ENCODE measurements at regions not wholly inside any gene's neighbourhood (a gene's known extent, or its start where the extent isn't known, plus 50 kb on each side); places are given as distances from the start of the nearest gene placed in this dataset.

- H3K27me3 ChIP-seq, result no peaks in the 10 kb centered on the region
- ATAC-seq (no peak), DNase-seq (no peak)
- 88 to 94% methylated on average over 3 of the region's 3 CpGs for WGBS, 2 donors
- no peaks in the 10 kb centered on the region for H3K9me3 ChIP-seq
- intact Hi-C loops (cut with DNase I), result no loop called here
- no peak for TF ChIP-seq CTCF (IDR thresholded peaks at IDR 0.05)
- TF ChIP-seq POLR2A (IDR thresholded peaks at IDR 0.05), result no peak
- H3K27ac ChIP-seq, result no peak overlapping the region
- H3K36me3 ChIP-seq (replicated peaks in 1 of 2; ENCODE audit: insufficient read depth in 1 of 2, low read depth in 2 of 2), result no peaks in the 10 kb centered on the region
- H3K4me3 ChIP-seq, result no peak overlapping the region
- H3K4me1 ChIP-seq, result no peaks in the 10 kb centered on the region
These were observed 199.7 kb downstream of the SAMD5 start for GRCh38 chr6:147708170-147708569.

- Histone ChIP-seq H3K36me3 (replicated peaks in 1 of 2; ENCODE audit: insufficient read depth in 1 of 2, low read depth in 2 of 2) (no peaks in the 10 kb centered on the region), H3K9me3 (no peaks in the 10 kb centered on the region), H3K4me1 (no peaks in the 10 kb centered on the region), H3K27ac (no peak overlapping the region), H3K27me3 (no peaks in the 10 kb centered on the region), H3K4me3 (no peak overlapping the region)
- 76 to 79% methylated on average over 6 of the region's 6 CpGs for WGBS, 2 donors
- DNase-seq (no peak), ATAC-seq (no peak)
- TF ChIP-seq POLR2A (IDR thresholded peaks at IDR 0.05) (no peak), CTCF (IDR thresholded peaks at IDR 0.05) (no peak)
- intact Hi-C loops (cut with DNase I), result no loop called here
These were observed 201.1 kb downstream of the SAMD5 start for GRCh38 chr6:147709396-147710272.

GRCh38 chr6:147710890-147711289, 202.4 kb downstream of the SAMD5 start:
- H3K27me3 ChIP-seq, result no peaks in the 10 kb centered on the region
- intact Hi-C loops (cut with DNase I), result no loop called here
- H3K4me1 ChIP-seq, result no peaks in the 10 kb centered on the region
- H3K27ac ChIP-seq, result no peak overlapping the region
- 79 to 87% methylated on average over 2 of the region's 2 CpGs for WGBS, 2 donors
- H3K9me3 ChIP-seq, result no peaks in the 10 kb centered on the region
- DNase-seq, result no peak
- H3K4me3 ChIP-seq, result no peak overlapping the region
- no peak for TF ChIP-seq POLR2A (IDR thresholded peaks at IDR 0.05)
- TF ChIP-seq CTCF (IDR thresholded peaks at IDR 0.05), result no peak
- no peaks in the 10 kb centered on the region for H3K36me3 ChIP-seq (replicated peaks in 1 of 2; ENCODE audit: insufficient read depth in 1 of 2, low read depth in 2 of 2)
- no peak for ATAC-seq

GRCh38 chr6:147711476-147711875, 203.0 kb downstream of the SAMD5 start:
- DNase-seq, result no peak
- intact Hi-C loops (cut with DNase I), result no loop called here
- 60 to 74% methylated on average over 4 of the region's 4 CpGs for WGBS, 2 donors
- no peaks in the 10 kb centered on the region for H3K36me3 ChIP-seq (replicated peaks in 1 of 2; ENCODE audit: insufficient read depth in 1 of 2, low read depth in 2 of 2)
- no peak overlapping the region for H3K27ac ChIP-seq
- no peaks in the 10 kb centered on the region for H3K4me1 ChIP-seq
- H3K9me3 ChIP-seq, result no peaks in the 10 kb centered on the region
- no peak for TF ChIP-seq CTCF (IDR thresholded peaks at IDR 0.05)
- no peak for TF ChIP-seq POLR2A (IDR thresholded peaks at IDR 0.05)
- no peaks in the 10 kb centered on the region for H3K27me3 ChIP-seq
- ATAC-seq, result no peak
- H3K4me3 ChIP-seq, result no peak overlapping the region

- Histone ChIP-seq H3K27me3 (no peaks in the 10 kb centered on the region), H3K9me3 (no peaks in the 10 kb centered on the region), H3K36me3 (replicated peaks in 1 of 2; ENCODE audit: insufficient read depth in 1 of 2, low read depth in 2 of 2) (no peaks in the 10 kb centered on the region), H3K27ac (no peak overlapping the region), H3K4me1 (no peaks in the 10 kb centered on the region), H3K4me3 (no peak overlapping the region)
- TF ChIP-seq POLR2A (IDR thresholded peaks at IDR 0.05) (no peak), CTCF (IDR thresholded peaks at IDR 0.05) (no peak)
- ATAC-seq (no peak), DNase-seq (no peak)
- 77 to 83% methylated on average over 2 of the region's 2 CpGs for WGBS, 2 donors
- intact Hi-C loops (cut with DNase I), result no loop called here
These were observed 204.4 kb downstream of the SAMD5 start for GRCh38 chr6:147712841-147713240.

All from body of pancreas (tissue), 4 donors.